Stimulated activated CD4-positive, alpha-beta T cell treated with anti-CD3 and anti-CD28 coated beads, Interleukin-1b, Interleukin-23, amount 100 ng/mL, for 1 hour (primary cell): ENCODE measurements at regions not wholly inside any gene's neighbourhood (a gene's known extent, or its start where the extent isn't known, plus 50 kb on each side); places are given as distances from the start of the nearest gene placed in this dataset.

ENCODE experiments used
- DNase-seq, 2 donors: peaks; one replicate each; pipeline ENCODE4 v3.0.0-alpha.2; 2020; ENCODE audit warnings: low read depth in 2 of 2

GRCh38 chr18:78769502-78770105, 210.0 kb upstream of the SALL3 start:
- no peak for DNase-seq

DNA sequence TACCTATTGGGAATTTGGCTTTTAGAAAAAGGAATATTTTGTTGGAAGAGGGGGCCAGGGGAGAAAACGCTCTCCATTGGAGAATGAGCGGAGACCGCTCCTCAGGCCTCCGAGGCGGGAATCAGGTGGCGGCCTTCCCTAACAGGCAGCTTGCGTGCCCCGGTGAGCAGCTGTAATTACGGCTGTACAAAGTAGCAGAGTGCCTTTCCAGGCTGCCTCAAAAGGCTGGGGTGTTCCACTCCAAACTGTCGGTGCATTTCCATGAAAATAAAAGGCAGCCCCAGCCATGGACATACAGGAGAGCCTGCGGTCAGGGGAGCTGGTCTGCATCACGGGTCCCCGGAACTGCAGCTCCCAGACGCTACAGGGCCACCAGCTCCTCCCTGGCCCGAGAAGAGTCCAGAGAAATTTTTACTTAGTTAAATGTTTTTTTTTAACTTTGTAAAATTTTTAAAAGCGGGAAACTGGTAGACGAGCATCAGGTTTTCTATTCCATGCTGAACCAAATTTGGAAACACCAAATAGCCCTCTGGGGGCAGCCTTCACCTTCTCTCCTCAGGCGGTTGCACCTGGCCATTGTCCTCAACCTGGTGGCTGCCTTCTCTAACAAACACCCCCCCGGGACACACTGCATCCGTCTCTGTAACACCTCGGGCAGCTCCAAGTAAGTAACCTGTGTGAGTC, 209.3 kb upstream of the SALL3 start:
- no peak for DNase-seq

- DNase-seq, result no peak
These were observed 208.8 kb upstream of the SALL3 start for GRCh38 chr18:78770823-78771139.

GRCh38 chr18:78771496-78772359, 207.9 kb upstream of the SALL3 start:
- no peak for DNase-seq

DNA sequence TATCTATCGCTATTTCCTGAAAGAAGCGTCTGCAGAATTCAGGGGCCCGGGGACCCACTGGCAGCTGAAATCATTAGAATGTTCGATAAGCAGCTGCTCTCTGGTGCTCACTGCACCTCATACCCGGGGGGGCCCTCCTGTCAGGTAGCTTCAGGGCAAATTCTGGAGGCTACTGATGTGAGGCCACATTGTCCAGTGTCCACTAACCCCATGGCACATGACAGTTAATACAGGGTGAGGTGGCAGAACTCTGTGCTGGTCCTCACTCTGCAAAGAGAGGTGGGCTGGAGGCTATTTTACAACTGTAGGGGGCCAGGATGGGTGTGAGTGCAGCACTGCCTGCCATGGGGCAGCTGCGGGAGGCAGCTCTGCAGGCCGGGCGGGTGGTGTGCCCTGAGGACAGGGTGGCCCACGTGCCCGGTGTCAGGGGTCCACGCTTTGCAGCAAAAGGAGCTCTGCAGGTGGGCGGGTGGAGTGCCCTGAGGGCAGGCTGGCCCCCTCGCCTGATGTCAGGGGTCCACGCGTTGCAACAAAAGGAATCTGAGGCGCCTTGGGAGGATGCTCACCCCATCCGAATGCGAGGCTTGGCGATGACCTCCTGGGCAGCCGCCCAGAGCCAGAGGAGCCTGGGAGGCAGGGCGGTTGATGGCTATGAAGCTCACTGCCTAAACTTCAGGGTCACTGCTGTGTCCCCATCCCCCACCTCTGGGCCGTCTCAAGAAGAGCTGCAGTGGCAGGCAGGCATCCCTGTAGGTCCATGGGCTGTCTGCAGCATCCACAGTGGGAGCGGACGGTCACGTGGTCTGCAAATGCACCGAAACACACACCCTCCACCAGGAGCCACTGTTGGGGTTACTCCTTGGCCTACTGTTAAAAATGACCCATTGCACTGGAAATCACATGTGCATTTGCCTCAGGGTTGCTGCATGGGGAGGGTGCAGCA, 207.0 kb upstream of the SALL3 start:
- DNase-seq, result no peak

- no peak for DNase-seq
These were observed 206.3 kb upstream of the SALL3 start for GRCh38 chr18:78773303-78773755.

- DNase-seq, result no peak
These were observed 205.8 kb upstream of the SALL3 start for GRCh38 chr18:78773819-78774218.

DNA sequence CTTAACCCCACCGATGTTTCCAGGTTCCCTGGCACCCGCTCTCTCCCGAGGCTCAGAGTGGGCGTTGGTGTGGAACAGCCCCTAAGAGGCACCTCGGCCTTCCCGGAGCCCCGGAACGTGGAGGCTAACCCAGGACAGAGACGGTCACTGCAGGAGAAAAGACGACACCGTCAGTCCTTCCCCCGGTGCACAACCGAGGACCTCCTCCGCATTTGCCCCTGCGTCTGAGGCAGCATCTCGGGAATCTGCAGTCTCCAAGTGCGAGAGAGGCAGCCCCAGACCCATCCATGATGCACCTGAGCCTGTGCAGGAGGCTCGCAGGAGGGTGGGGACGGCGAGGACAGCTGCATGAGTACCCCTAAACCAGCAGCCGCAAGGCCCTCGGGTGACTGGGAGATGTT, 204.9 kb upstream of the SALL3 start:
- no peak for DNase-seq

- no peak for DNase-seq
These were observed 203.5 kb upstream of the SALL3 start for GRCh38 chr18:78776151-78776550.

DNA sequence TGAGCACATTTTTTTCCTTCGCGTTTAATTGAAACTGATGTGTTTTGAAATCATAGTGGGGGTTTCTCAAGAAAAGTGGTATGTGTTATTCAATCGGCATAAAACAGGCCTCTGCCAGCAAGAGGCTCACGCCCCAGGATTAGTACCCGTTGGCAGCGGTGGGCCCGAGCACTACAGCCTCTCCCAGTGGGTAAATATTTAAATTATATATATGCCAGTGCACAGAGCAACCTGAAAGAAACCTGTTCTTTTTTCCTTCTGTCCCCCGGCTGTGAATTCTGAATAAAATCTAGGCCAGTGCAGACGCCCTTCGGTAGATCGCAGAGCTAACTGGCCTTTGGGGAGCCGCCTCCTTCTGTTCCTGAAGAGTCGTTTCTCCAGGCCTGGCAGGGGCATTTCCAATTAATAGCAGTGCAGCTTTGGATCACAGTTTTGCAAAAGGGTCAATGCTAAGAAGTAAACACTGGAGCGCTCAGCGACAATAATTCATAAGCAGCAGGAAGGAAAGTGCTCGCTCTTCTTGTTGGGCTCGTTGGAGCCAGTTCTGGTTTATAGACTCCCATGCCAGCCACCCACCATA, 202.8 kb upstream of the SALL3 start:
- DNase-seq, result no peak

DNA sequence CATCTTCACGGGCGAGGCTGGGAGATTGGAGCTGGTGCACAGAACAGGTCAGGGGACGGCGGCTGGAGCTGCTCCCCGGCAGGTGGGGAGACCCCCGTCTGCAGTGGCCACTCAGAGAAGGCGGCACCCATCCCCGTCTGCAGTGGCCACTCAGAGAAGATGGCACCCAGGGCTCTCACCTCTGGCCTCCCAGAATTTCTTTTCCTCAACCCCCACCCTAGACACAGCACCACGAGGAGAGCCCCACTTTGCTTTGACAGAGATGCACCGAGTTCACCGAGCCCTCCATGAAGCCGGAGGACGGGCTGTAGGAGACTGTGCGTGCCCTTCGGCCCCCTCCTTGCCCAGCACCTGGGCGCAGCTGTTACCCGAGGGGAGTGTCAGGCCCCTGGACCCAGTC, 201.6 kb upstream of the SALL3 start:
- DNase-seq, result no peak

DNA sequence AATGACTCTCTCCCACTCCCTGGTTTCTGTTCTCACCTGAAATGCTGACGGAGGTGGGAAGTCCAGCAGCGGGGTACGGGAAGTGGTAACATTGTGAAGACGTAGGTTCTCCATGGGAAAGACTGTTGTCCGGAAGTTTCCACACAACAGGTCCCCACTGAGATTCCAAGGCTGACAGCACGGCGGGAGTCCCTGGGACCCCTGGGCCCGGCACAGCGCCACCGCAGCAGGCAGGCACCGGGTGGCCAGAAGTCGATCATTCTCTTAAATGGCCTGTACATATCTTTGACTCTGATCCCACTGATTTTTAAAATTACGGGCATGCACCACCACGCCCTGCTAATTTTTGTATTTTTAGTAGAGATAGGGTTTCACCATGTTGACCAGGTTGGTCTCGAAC, 201.0 kb upstream of the SALL3 start:
- DNase-seq, result no peak

DNA sequence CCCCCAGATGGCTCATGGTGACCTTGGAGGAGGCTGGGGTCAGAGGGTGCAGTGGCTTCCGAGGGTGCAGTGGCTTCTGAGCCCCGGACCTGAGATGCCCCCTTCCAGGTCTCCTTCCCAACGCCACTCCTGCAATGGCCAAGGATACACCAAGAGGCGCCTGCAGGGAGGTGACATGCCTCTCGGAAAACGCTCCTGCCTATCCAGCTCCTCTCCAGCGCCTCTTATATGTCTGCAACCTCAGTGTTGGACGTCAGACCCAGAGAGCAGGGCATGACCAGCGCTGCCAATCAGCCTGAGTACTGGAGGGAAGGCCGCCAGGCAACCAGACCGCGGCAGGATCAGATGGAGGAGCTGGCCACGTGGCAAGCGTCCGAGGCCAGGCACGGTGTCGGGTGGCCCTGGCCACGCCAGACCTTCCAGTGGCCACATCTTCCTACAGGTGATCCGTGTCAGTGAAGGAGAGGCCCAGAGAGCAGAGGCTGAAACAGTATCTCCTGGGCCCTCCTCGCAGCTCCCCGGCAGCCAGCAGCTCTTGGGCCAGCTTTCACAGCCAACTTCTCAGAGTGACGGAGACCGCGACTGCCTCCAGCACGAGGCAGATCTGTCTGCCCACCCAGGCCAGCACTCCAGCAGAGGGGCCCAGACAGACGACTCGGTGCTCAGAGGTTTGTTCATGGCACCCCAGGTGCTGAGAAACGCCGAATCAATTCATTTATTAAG, 199.5 kb upstream of the SALL3 start:
- no peak for DNase-seq

DNA sequence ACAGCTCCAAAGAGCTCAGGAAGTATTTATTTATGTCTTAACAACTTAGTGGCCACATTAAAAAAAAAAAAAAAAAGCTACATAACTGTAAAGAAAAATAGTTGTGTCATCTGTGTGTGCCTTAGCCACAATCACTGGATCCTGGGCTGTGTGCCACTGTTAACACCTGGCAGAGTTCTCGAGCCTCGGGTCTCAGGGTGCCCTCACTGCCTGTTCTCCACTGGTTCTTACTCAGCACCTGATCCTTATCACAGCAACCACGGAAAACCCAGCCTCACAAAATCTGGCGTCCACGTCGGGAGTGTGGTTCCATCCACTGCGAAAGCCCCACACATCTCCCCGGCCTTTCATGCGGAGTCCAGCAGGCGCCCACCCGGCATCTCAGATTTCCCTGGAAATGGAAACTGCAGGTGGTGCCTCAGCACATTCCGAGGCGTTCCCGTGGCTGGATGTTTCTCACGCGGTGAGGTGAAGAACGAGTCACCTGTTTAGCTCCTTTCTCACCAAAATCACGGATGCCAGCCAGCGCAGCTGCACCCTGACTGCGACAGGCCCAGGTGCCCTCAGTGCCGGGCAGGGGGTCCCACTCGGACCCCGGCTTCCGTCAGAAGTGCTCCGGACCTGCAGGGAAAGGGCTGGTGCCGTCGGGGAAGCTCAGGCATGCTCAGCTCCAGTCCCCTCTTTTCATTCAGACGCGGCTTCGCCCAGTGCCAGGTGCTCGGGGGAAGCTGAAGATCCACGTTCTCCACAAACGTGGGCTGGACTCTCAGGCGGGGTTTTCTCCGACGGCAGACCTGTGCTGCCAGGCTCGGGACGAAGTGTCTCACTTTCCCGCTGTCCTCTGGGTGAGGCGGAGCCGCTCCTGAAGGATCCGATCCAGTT, 198.7 kb upstream of the SALL3 start:
- no peak for DNase-seq

DNA sequence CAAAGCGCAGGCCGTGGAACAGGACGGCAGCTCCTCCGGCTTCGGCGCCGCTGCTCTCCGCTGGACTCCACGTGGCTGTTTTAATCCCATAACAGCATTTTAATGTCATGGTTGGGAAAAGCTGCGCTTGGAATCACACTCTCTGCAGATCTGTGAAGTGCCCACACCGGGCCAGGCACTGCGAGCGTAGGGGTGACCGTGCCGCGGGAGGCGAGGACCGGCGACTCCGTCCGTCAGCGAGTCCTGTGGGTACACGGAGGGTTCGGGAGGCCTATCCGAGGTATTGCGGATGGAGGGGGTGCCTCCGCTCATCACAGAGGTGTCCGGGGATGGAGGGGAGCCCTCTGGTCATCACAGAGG, 198.0 kb upstream of the SALL3 start:
- no peak for DNase-seq

- no peak for DNase-seq
These were observed 196.6 kb upstream of the SALL3 start for GRCh38 chr18:78782951-78783563.

GRCh38 chr18:78783564-78783960, 196.1 kb upstream of the SALL3 start:
- no peak for DNase-seq

- DNase-seq, result no peak
These were observed 194.8 kb upstream of the SALL3 start for GRCh38 chr18:78784861-78785260.

DNA sequence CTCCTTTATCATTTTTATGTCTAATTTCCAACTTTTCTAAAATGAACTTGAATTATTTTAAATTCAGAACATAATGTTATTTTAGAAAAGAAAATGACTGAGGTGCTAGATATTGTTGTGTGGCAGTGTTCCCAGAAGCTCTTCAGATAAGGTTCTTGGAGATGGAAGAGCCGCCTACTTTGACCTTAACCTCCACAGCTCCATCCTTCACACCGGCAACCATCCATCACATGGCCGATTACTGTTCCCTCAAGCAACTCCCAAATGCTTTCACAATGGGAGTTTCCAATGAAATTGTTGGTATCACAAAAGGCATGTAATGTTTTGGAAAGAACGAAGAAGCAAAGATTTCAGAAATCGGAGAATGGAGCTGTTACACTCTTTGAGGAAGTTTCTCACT, 193.9 kb upstream of the SALL3 start:
- DNase-seq, result no peak
